K562 (cell line): ENCODE measurements at regions not wholly inside any gene's neighbourhood (a gene's known extent, or its start where the extent isn't known, plus 50 kb on each side); places are given as distances from the start of the nearest gene placed in this dataset.

Experiments used
- ATAC-seq: fragments of 200-7000 bp; cut with Tn5 transposase; 3 replicates; pipeline ENCODE4 v1.9.1; 2020; ENCODE audit warnings: moderate library complexity
- BruUV-seq: library from RNA; stranded (reverse); fragments of 400-500 nt; replicated peaks from 2 replicates; lab custom pipeline; 2021; lab: Mats Ljungman, UMichigan
- CTCF ChIA-PET: fragments of 300-600 bp; formaldehyde crosslinking; extraction: SDS; loops from one replicate; lab custom pipeline; 2021; ENCODE audit warnings: low intra/inter-chr PET ratio; lab: Yijun Ruan, JAX
- POLR2A ChIA-PET: fragments of 300-600, 350-650 bp; sonication (Branson Sonifier 250); formaldehyde crosslinking; extraction: SDS; loops from one replicate; lab custom pipeline; 2021; ENCODE audit warnings: antibody characterized with exemption, inconsistent platforms; lab: Yijun Ruan, JAX
- DNase-seq, 4 experiments: peaks; one replicate each; pipeline versions ENCODE4 v3.0.0 to v3.0.0-alpha.2; 2011 to 2018; ENCODE audit warnings: low spot score in 3 of 4, mixed read lengths in 3 of 4; ENCODE audit errors: extremely low read depth in 1 of 4
- FAIRE-seq: peaks from 2 replicates; lab custom pipeline; 2011; peaks lifted over from hg19 to GRCh38; lab: Jason Lieb, UNC
- H2AFZ ChIP-seq: 2 replicates; pipeline ENCODE4 v1.6.0; 2011; ENCODE audit warnings: low read depth, low read length, control low read depth, inconsistent platforms
- H3K27ac ChIP-seq: fragments of 200-600 bp; 3 replicates; pipeline ENCODE4 v1.8.0; 2011; ENCODE audit warnings: low read depth, mild to moderate bottlenecking, control low read depth, inconsistent platforms, low read length, moderate library complexity, mixed read lengths; ENCODE audit errors: extremely low read depth
- H3K27me3 ChIP-seq, 2 experiments: fragments of 300-600 bp in 1 of 2; 2 replicates in 1 of 2; 3 replicates in 1 of 2; pipeline versions ENCODE4 v1.6.0 to v1.8.0; 2011; ENCODE audit warnings: inconsistent platforms in 2 of 2, low read length in 2 of 2, mild to moderate bottlenecking in 1 of 2, mixed read lengths in 1 of 2, moderate library complexity in 1 of 2; ENCODE audit not compliant: control insufficient read depth in 2 of 2, insufficient read depth in 2 of 2
- H3K36me3 ChIP-seq: fragments of 300-600 bp; 3 replicates; pipeline ENCODE4 v1.8.0; 2011; ENCODE audit warnings: mild to moderate bottlenecking, low read length, inconsistent platforms; ENCODE audit not compliant: control insufficient read depth, insufficient read depth
- H3K4me1 ChIP-seq, 2 experiments: fragments of 200-600 bp in 1 of 2; replicated peaks in 1 of 2; 2 replicates in 1 of 2; 3 replicates in 1 of 2; pipeline versions ENCODE4 v1.5.1 to v1.8.0; 2011; ENCODE audit warnings: inconsistent platforms in 2 of 2, low read length in 2 of 2, mild to moderate bottlenecking in 1 of 2, mixed read lengths in 1 of 2, moderate library complexity in 1 of 2; ENCODE audit not compliant: control insufficient read depth in 2 of 2, insufficient read depth in 2 of 2
- H3K4me2 ChIP-seq: 2 replicates; pipeline ENCODE4 v1.6.1; 2011; ENCODE audit warnings: low read length, control low read depth, inconsistent platforms, mixed read lengths; ENCODE audit not compliant: insufficient read depth
- H3K4me3 ChIP-seq: fragments of 200-600 bp; sonication (generic), shearing (Covaris generic); 2 replicates; pipeline ENCODE4 v1.5.1; 2016; ENCODE audit warnings: control low read depth, inconsistent platforms
- H3K79me2 ChIP-seq: fragments of 200-600 bp; 3 replicates; pipeline ENCODE4 v1.8.0; 2011; ENCODE audit warnings: low read length, inconsistent platforms; ENCODE audit not compliant: control insufficient read depth, insufficient read depth
- H3K9ac ChIP-seq, 2 experiments: 2 replicates each; pipeline versions ENCODE4 v1.6.0 to v1.6.1; 2011; ENCODE audit warnings: low read depth in 2 of 2, low read length in 2 of 2, control low read depth in 1 of 2, inconsistent platforms in 1 of 2, mild to moderate bottlenecking in 1 of 2, mixed read lengths in 1 of 2; ENCODE audit not compliant: insufficient read depth in 1 of 2
- H3K9me1 ChIP-seq: one replicate; pipeline ENCODE4 v1.6.0; 2011; ENCODE audit warnings: inconsistent platforms, mild to moderate bottlenecking, low read length, moderate library complexity; ENCODE audit not compliant: control insufficient read depth, insufficient read depth
- H3K9me3 ChIP-seq: replicated peaks from 2 replicates; pipeline ENCODE4 v1.5.1; 2011; ENCODE audit warnings: low read depth, low read length, inconsistent platforms; ENCODE audit not compliant: control insufficient read depth, insufficient read depth
- H4K20me1 ChIP-seq: replicated peaks from 2 replicates; pipeline ENCODE4 v1.6.1; 2011; ENCODE audit warnings: low read length, inconsistent platforms, mixed read lengths; ENCODE audit not compliant: control insufficient read depth, insufficient read depth
- CC2D1A ChIP-seq: fragments of 450-650 bp; IDR thresholded peaks from 2 replicates; pipeline ENCODE4 v1.6.1; 2017; ENCODE audit warnings: mild to moderate bottlenecking
- SPI1 ChIP-seq: IDR thresholded peaks from 2 replicates; pipeline ENCODE4 v1.6.1; 2011; ENCODE audit warnings: low read depth, low read length, control low read depth, borderline replicate concordance
- ZC3H11A ChIP-seq: IDR thresholded peaks from 2 replicates; pipeline ENCODE4 v1.6.1; 2012; ENCODE audit warnings: low read depth, low read length, improper control_type of control experiment
- ZFX ChIP-seq: sonication (generic); formaldehyde crosslinking; IDR thresholded peaks from 2 replicates; pipeline ENCODE4 v1.8.0; 2022; ENCODE audit warnings: mild to moderate bottlenecking, missing genetic modification reagents, moderate library complexity
- ZNF175 ChIP-seq: fragments of 200-800 bp; sonication (Bioruptor generic); IDR thresholded peaks from 2 replicates; pipeline ENCODE4 v1.6.1; 2016; ENCODE audit warnings: low read depth, mild to moderate bottlenecking, missing genetic modification characterization, missing compliant biosample characterization
- WGBS: fragments of 100-300 bp; shearing (Covaris generic); methylation state at CpG from one replicate; pipeline ENCODE4 v1.1.6; 2016; ENCODE audit warnings: low coverage, mixed read lengths; ENCODE audit not compliant: insufficient coverage; ENCODE audit errors: missing lambda C conversion rate; 5-methylcytosine and 5-hydroxymethylcytosine counted together
- in situ Hi-C: fragments of 300-500 bp; cut with MboI; formaldehyde crosslinking; loops from 4 replicates; pipeline ENCODE4 v1.15.0; 2018; ENCODE audit warnings: inconsistent platforms, mixed read lengths
- intact Hi-C: fragments of 100-400 bp; cut with micrococcal nuclease; formaldehyde crosslinking; loops from 2 replicates; pipeline ENCODE4 v1.14.2; 2022
- TF ChIP-seq, protein P1 (sequence below): sonication (generic); formaldehyde crosslinking; IDR thresholded peaks from 2 replicates; pipeline ENCODE4 v1.8.1; 2023; ENCODE audit warnings: mild to moderate bottlenecking, missing genetic modification reagents
- TF ChIP-seq, protein P2 (sequence below): fragments of 250-450 bp; sonication (Bioruptor Pico); IDR thresholded peaks from 2 replicates; pipeline ENCODE4 v1.8.0; 2021; ENCODE audit warnings: borderline replicate concordance, mild to moderate bottlenecking, moderate library complexity; ENCODE audit not compliant: poor library complexity, severe bottlenecking
- TF ChIP-seq, protein P3 (sequence below): fragments of 450-650 bp; formaldehyde crosslinking; IDR thresholded peaks from 2 replicates; pipeline ENCODE4 v1.4.0; 2020; ENCODE audit warnings: mild to moderate bottlenecking, mixed read lengths
- TF ChIP-seq, protein P4 (sequence below): fragments of 450-650 bp; IDR thresholded peaks from 2 replicates; pipeline ENCODE4 v1.7.0; 2016; ENCODE audit warnings: borderline replicate concordance

DNA sequence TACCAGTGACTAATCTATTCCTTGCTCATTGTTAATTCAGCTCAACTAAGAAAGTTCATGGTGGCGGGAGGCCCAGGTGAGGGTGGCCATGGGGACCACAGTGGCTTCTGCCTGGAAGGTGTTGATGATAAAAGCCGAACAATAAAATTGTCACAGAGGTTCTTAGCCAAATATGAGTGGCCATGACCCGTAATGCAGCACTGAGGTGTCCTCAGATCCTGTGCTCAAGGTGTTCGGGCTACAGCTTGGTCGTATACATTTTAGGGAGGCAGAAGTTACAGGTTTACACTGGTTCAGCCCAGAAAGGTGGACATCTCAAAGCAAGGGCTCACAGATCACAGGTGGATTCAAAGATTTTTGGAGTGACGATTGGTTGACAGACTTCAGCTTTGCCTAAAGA, 98.5 kb upstream of the SNTG2 start:
- Histone ChIP-seq H3K4me1 (no peaks in the 10 kb centered on the region), H3K79me2 (no peaks in the 10 kb centered on the region), H2AFZ (no peak overlapping the region), H3K27me3 (peaks cover 6 to 30% of the 10 kb centered on the region in 2 experiments; a peak in 4 of 5 replicates), H3K4me2 (no peak overlapping the region), H3K9ac (no peak overlapping the region), H4K20me1 (no peaks in the 10 kb centered on the region), H3K36me3 (no peaks in the 10 kb centered on the region), H3K9me3 (no peaks in the 10 kb centered on the region), H3K9me1 (no peaks in the 10 kb centered on the region), H3K4me3 (no peak overlapping the region), H3K27ac (no peak overlapping the region)
- FAIRE-seq, result no peak
- DNase-seq, result no peak
- ChIA-PET CTCF (interaction anchor here (0.7 kb wide), 1 partner anchor 86 kb away, joined by 3 read pairs; no protein-coding TSS in a partner anchor), POLR2A (no interaction called here)
- intact Hi-C loops (loop anchor here (5.0 kb wide), 1 partner anchor 290 kb away; no protein-coding TSS in a partner anchor), in situ Hi-C loops (no loop called here)
- ATAC-seq, result no peak
- no TSS peak for BruUV-seq
- WGBS, result 1% methylated on average over 6 of the region's 6 CpGs
- TF ChIP-seq CC2D1A (no peak), ZFX (CRISPR knock-in tag) (no peak), ZC3H11A (no peak), ZNF175 (CRISPR knock-in tag) (no peak), SPI1 (no peak)
- TF ChIP-seq, protein P1, sequence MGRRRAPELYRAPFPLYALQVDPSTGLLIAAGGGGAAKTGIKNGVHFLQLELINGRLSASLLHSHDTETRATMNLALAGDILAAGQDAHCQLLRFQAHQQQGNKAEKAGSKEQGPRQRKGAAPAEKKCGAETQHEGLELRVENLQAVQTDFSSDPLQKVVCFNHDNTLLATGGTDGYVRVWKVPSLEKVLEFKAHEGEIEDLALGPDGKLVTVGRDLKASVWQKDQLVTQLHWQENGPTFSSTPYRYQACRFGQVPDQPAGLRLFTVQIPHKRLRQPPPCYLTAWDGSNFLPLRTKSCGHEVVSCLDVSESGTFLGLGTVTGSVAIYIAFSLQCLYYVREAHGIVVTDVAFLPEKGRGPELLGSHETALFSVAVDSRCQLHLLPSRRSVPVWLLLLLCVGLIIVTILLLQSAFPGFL, result no peak
- TF ChIP-seq, protein P2, sequence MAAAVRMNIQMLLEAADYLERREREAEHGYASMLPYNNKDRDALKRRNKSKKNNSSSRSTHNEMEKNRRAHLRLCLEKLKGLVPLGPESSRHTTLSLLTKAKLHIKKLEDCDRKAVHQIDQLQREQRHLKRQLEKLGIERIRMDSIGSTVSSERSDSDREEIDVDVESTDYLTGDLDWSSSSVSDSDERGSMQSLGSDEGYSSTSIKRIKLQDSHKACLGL (CRISPR knock-in tag), result no peak
- TF ChIP-seq, protein P3, sequence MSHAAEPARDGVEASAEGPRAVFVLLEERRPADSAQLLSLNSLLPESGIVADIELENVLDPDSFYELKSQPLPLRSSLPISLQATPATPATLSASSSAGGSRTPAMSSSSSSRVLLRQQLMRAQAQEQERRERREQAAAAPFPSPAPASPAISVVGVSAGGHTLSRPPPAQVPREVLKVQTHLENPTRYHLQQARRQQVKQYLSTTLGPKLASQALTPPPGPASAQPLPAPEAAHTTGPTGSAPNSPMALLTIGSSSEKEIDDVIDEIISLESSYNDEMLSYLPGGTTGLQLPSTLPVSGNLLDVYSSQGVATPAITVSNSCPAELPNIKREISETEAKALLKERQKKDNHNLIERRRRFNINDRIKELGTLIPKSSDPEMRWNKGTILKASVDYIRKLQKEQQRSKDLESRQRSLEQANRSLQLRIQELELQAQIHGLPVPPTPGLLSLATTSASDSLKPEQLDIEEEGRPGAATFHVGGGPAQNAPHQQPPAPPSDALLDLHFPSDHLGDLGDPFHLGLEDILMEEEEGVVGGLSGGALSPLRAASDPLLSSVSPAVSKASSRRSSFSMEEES, result no peak
- TF ChIP-seq, protein P4, sequence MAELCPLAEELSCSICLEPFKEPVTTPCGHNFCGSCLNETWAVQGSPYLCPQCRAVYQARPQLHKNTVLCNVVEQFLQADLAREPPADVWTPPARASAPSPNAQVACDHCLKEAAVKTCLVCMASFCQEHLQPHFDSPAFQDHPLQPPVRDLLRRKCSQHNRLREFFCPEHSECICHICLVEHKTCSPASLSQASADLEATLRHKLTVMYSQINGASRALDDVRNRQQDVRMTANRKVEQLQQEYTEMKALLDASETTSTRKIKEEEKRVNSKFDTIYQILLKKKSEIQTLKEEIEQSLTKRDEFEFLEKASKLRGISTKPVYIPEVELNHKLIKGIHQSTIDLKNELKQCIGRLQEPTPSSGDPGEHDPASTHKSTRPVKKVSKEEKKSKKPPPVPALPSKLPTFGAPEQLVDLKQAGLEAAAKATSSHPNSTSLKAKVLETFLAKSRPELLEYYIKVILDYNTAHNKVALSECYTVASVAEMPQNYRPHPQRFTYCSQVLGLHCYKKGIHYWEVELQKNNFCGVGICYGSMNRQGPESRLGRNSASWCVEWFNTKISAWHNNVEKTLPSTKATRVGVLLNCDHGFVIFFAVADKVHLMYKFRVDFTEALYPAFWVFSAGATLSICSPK, result no peak
